HCT116 (cell line): ENCODE measurements at regions not wholly inside any gene's neighbourhood (a gene's known extent, or its start where the extent isn't known, plus 50 kb on each side); places are given as distances from the start of the nearest gene placed in this dataset.

Experiments
- ATAC-seq: fragments of 200-7000 bp; cut with Tn5 transposase; 2 replicates; pipeline ENCODE4 v1.9.1; 2020; ENCODE audit warnings: mild to moderate bottlenecking, moderate library complexity
- BruUV-seq: library from RNA; stranded (reverse); fragments of 400-500 nt; replicated peaks from 2 replicates; lab custom pipeline; 2021; lab: Mats Ljungman, UMichigan
- CTCF ChIA-PET: fragments of 300-600 bp; sonication (Branson Sonifier 250); formaldehyde crosslinking; loops from one replicate; lab custom pipeline; 2021; ENCODE audit warnings: antibody characterized with exemption; lab: Charles Lee
- POLR2A ChIA-PET: fragments of 300-600, 350-600 bp; sonication (Branson Sonifier 250); formaldehyde crosslinking; loops from one replicate; lab custom pipeline; 2021; ENCODE audit warnings: antibody characterized with exemption; lab: Charles Lee
- RAD21 ChIA-PET, 2 experiments: fragments of 300-600 bp; sonication (Branson Sonifier 250); formaldehyde crosslinking; loops; one replicate each; lab custom pipeline; 2023; ENCODE audit warnings: low total read pairs in 2 of 2; ENCODE audit not compliant: uncharacterized antibody in 2 of 2, unreplicated experiment in 2 of 2, low non-redundant PET in 1 of 2; lab: Charles Lee
- DNase-seq: peaks from one replicate; pipeline ENCODE4 v3.0.0-alpha.2; 2010; ENCODE audit warnings: low read depth, low spot score
- H2AFZ ChIP-seq: fragments of 200-600 bp; shearing (Covaris generic), sonication (generic); 2 replicates; pipeline ENCODE4 v1.6.1; 2017; ENCODE audit warnings: low read depth, mixed run types, mixed read lengths, antibody characterized with exemption, low read length; ENCODE audit not compliant: poor library complexity, severe bottlenecking
- H3K27ac ChIP-seq: 2 replicates; pipeline ENCODE4 v1.5.1; 2012; ENCODE audit warnings: low read depth, low read length
- H3K27me3 ChIP-seq: fragments of 200-600 bp; sonication (generic); 2 replicates; pipeline ENCODE4 v1.6.1; 2016; ENCODE audit warnings: mixed run types, low read length, mixed read lengths; ENCODE audit not compliant: insufficient read depth
- H3K36me3 ChIP-seq, 2 experiments: fragments of 200-500 bp in 1 of 2; fragments of 200-600 bp in 1 of 2; sonication (Bioruptor generic) in 1 of 2; sonication (generic) in 1 of 2; 2 replicates each; pipeline versions ENCODE4 v1.5.1 to v1.6.1; 2014 to 2016; ENCODE audit warnings: low read length in 2 of 2, inconsistent platforms in 1 of 2, mixed read lengths in 1 of 2, mixed run types in 1 of 2; ENCODE audit not compliant: insufficient read depth in 2 of 2, control insufficient read depth in 1 of 2
- H3K4me1 ChIP-seq, 2 experiments: fragments of 200-600 bp in 1 of 2; sonication (generic) in 1 of 2; 2 replicates each; pipeline versions ENCODE4 v1.5.1 to v1.6.1; 2012 to 2017; ENCODE audit warnings: low read length in 2 of 2, inconsistent platforms in 1 of 2, mild to moderate bottlenecking in 1 of 2, mixed read lengths in 1 of 2, mixed run types in 1 of 2, moderate library complexity in 1 of 2; ENCODE audit not compliant: insufficient read depth in 2 of 2, control insufficient read depth in 1 of 2
- H3K4me2 ChIP-seq: fragments of 200-600 bp; sonication (generic); 2 replicates; pipeline ENCODE4 v1.6.1; 2017; ENCODE audit warnings: mixed run types, low read length, mixed read lengths
- H3K4me3 ChIP-seq, 2 experiments: fragments of 200-600 bp in 1 of 2; sonication (generic) in 1 of 2; replicated peaks in 1 of 2; 2 replicates each; pipeline ENCODE4 v1.5.1; 2011 to 2016; ENCODE audit warnings: low read length in 2 of 2, control low read depth in 1 of 2, low read depth in 1 of 2, mild to moderate bottlenecking in 1 of 2, mixed read lengths in 1 of 2, mixed run types in 1 of 2
- H3K79me2 ChIP-seq: fragments of 200-600 bp; sonication (generic); 2 replicates; pipeline ENCODE4 v1.6.1; 2017; ENCODE audit warnings: mild to moderate bottlenecking, mixed run types, low read length, moderate library complexity, mixed read lengths; ENCODE audit not compliant: insufficient read depth
- H3K9ac ChIP-seq: fragments of 200-600 bp; sonication (generic); 2 replicates; pipeline ENCODE4 v1.6.1; 2016; ENCODE audit warnings: low read length, mixed read lengths
- H3K9me2 ChIP-seq: fragments of 200-600 bp; sonication (generic), shearing (Covaris generic); 2 replicates; pipeline ENCODE4 v1.6.1; 2017; ENCODE audit warnings: mixed run types, mild to moderate bottlenecking, moderate library complexity; ENCODE audit not compliant: insufficient read depth
- H3K9me3 ChIP-seq, 2 experiments: fragments of 200-500 bp in 1 of 2; fragments of 200-600 bp in 1 of 2; sonication (Bioruptor generic) in 1 of 2; sonication (generic) in 1 of 2; 2 replicates each; pipeline ENCODE4 v1.6.1; 2014 to 2017; ENCODE audit warnings: low read length in 2 of 2, mixed read lengths in 2 of 2, inconsistent platforms in 1 of 2, low read depth in 1 of 2, mild to moderate bottlenecking in 1 of 2, mixed run types in 1 of 2, moderate library complexity in 1 of 2; ENCODE audit not compliant: control insufficient read depth in 1 of 2, insufficient read depth in 1 of 2
- H4K20me1 ChIP-seq: fragments of 200-600 bp; sonication (generic), shearing (Covaris generic); 2 replicates; pipeline ENCODE4 v1.6.1; 2017; ENCODE audit warnings: mixed run types, mild to moderate bottlenecking, moderate library complexity; ENCODE audit not compliant: insufficient read depth
- CBX3 ChIP-seq: IDR thresholded peaks from 2 replicates; pipeline ENCODE4 v1.6.1; 2012; ENCODE audit warnings: low read depth
- ELF1 ChIP-seq: IDR thresholded peaks from 2 replicates; pipeline ENCODE4 v1.6.1; 2012; ENCODE audit warnings: low read depth, borderline replicate concordance
- EZH2 ChIP-seq: fragments of 200-600 bp; sonication (generic); IDR thresholded peaks from 2 replicates; pipeline ENCODE4 v1.6.1; 2017; ENCODE audit warnings: antibody characterized with exemption, mixed run types
- FOSL1 ChIP-seq: IDR thresholded peaks from 2 replicates; pipeline ENCODE4 v1.6.1; 2012; ENCODE audit warnings: low read depth
- JUND ChIP-seq: IDR thresholded peaks from 2 replicates; pipeline ENCODE4 v1.6.1; 2012
- POLR2A ChIP-seq: IDR thresholded peaks from 2 replicates; pipeline ENCODE4 v1.7.0; 2011; ENCODE audit warnings: borderline replicate concordance; ENCODE audit not compliant: insufficient read depth, insufficient read length; ENCODE audit errors: extremely low read depth
- POLR2AphosphoS5 ChIP-seq: IDR thresholded peaks from 2 replicates; pipeline ENCODE4 v1.6.1; 2011; ENCODE audit warnings: mild to moderate bottlenecking, low read depth, low read length, moderate library complexity
- SIN3A ChIP-seq: IDR thresholded peaks from 2 replicates; pipeline ENCODE4 v1.6.1; 2012; ENCODE audit warnings: low read depth
- SP1 ChIP-seq: IDR thresholded peaks from 2 replicates; pipeline ENCODE4 v1.6.1; 2012; ENCODE audit warnings: low read depth
- SRF ChIP-seq: IDR thresholded peaks from 2 replicates; pipeline ENCODE4 v1.6.1; 2012; ENCODE audit warnings: low read depth
- TCF7L2 ChIP-seq: IDR thresholded peaks from 2 replicates; pipeline ENCODE4 v1.7.0; 2011; ENCODE audit warnings: borderline replicate concordance, inconsistent platforms; ENCODE audit not compliant: insufficient read depth, insufficient read length; ENCODE audit errors: extremely low read depth
- YY1 ChIP-seq: IDR thresholded peaks from 2 replicates; pipeline ENCODE4 v1.6.1; 2011; ENCODE audit warnings: low read length, low read depth, moderate library complexity, mild to moderate bottlenecking; ENCODE audit not compliant: insufficient replicate concordance; ENCODE audit errors: extremely low read depth
- ZBTB33 ChIP-seq: IDR thresholded peaks from 2 replicates; pipeline ENCODE4 v1.6.1; 2011; ENCODE audit warnings: mild to moderate bottlenecking, low read length, moderate library complexity; ENCODE audit not compliant: insufficient replicate concordance; ENCODE audit errors: extremely low read depth
- ZFX ChIP-seq: fragments of 450-650 bp; IDR thresholded peaks from 2 replicates; pipeline ENCODE4 v1.6.1; 2017
- ZNF274 ChIP-seq: fragments of 200-500 bp; sonication (Bioruptor generic); IDR thresholded peaks from 2 replicates; pipeline ENCODE4 v1.6.1; 2014; ENCODE audit warnings: mild to moderate bottlenecking, low read depth, low read length, inconsistent platforms
- intact Hi-C: fragments of 100-400 bp; cut with micrococcal nuclease; formaldehyde crosslinking; loops from 2 replicates; pipeline ENCODE4 v1.10.0; 2022
- TF ChIP-seq, protein P1 (sequence below): IDR thresholded peaks from 2 replicates; pipeline ENCODE4 v1.6.1; 2012

- POLR2A ChIA-PET, result no interaction called here
- BruUV-seq, result no TSS peak
- 0 out of 2 replicates have a peak, but pooled peaks cover 13% of the 10 kb centered on the region for H3K27me3 ChIP-seq
- no peaks in the 10 kb centered on the region for H3K36me3 ChIP-seq
- no peak overlapping the region for H3K4me2 ChIP-seq
- H3K9ac ChIP-seq, result no peak overlapping the region
- RAD21 ChIA-PET, result no interaction called here
- no peaks in the 10 kb centered on the region for H3K9me3 ChIP-seq
- DNase-seq (no peak), ATAC-seq (no peak)
- no peak overlapping the region for H3K4me3 ChIP-seq
- H3K9me2 ChIP-seq, result no peaks in the 10 kb centered on the region
- CTCF ChIA-PET, result no interaction called here
- no peak overlapping the region for H2AFZ ChIP-seq
- no peaks in the 10 kb centered on the region for H4K20me1 ChIP-seq
- TF ChIP-seq SP1, result no peak
- TF ChIP-seq, protein P1, sequence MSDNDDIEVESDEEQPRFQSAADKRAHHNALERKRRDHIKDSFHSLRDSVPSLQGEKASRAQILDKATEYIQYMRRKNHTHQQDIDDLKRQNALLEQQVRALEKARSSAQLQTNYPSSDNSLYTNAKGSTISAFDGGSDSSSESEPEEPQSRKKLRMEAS, result no peak
- no peak for TF ChIP-seq EZH2
- no peak for TF ChIP-seq ZNF274
- no peak for TF ChIP-seq FOSL1
- TF ChIP-seq ZBTB33, result no peak
- TF ChIP-seq YY1, result no peak
- H3K79me2 ChIP-seq, result no peaks in the 10 kb centered on the region
- intact Hi-C loops, result no loop called here
- no peak overlapping the region for H3K27ac ChIP-seq
- H3K4me1 ChIP-seq, result no peaks in the 10 kb centered on the region
These were observed 572.7 kb downstream of the EPHA4 start for GRCh38 chr2:220999356-220999755.

GRCh38 chr2:221001381-221001801, 570.7 kb downstream of the EPHA4 start:
- no TSS peak for BruUV-seq
- ATAC-seq, result no peak
- intact Hi-C loops, result no loop called here
- no peak overlapping the region for H3K9ac ChIP-seq
- H3K36me3 ChIP-seq, result no peaks in the 10 kb centered on the region
- TF ChIP-seq SRF, result no peak
- no peak for TF ChIP-seq ELF1
- TF ChIP-seq SP1, result no peak
- no peak for TF ChIP-seq TCF7L2
- TF ChIP-seq ZNF274, result no peak
- no peak for TF ChIP-seq POLR2A
- TF ChIP-seq ZFX, result no peak
- TF ChIP-seq JUND, result no peak
- TF ChIP-seq CBX3, result no peak
- TF ChIP-seq ZBTB33, result no peak
- TF ChIP-seq, protein P1, result no peak
- TF ChIP-seq POLR2AphosphoS5, result no peak
- no peak for TF ChIP-seq SIN3A
- no peak for TF ChIP-seq FOSL1
- TF ChIP-seq EZH2, result no peak
- TF ChIP-seq, all 23 proteins: peak for 0
- H3K79me2 ChIP-seq, result no peaks in the 10 kb centered on the region
- H3K4me3 ChIP-seq, result no peak overlapping the region
- no peak overlapping the region for H3K27ac ChIP-seq
- no peaks in the 10 kb centered on the region for H3K9me2 ChIP-seq
- ChIA-PET RAD21 (no interaction called here), CTCF (no interaction called here), POLR2A (no interaction called here)
- H2AFZ ChIP-seq, result no peak overlapping the region
- H4K20me1 ChIP-seq, result no peaks in the 10 kb centered on the region
- no peaks in the 10 kb centered on the region for H3K9me3 ChIP-seq
- H3K27me3 ChIP-seq, result 0 out of 2 replicates have a peak, but pooled peaks cover 6% of the 10 kb centered on the region
- H3K4me1 ChIP-seq, result no peaks in the 10 kb centered on the region
- DNase-seq, result no peak
- no peak overlapping the region for H3K4me2 ChIP-seq
